ENCODE measurements at regions not wholly inside any gene's neighbourhood (a gene's known extent, or its start where the extent isn't known, plus 50 kb on each side); places are given as distances from the start of the nearest gene placed in this dataset.

DNA sequence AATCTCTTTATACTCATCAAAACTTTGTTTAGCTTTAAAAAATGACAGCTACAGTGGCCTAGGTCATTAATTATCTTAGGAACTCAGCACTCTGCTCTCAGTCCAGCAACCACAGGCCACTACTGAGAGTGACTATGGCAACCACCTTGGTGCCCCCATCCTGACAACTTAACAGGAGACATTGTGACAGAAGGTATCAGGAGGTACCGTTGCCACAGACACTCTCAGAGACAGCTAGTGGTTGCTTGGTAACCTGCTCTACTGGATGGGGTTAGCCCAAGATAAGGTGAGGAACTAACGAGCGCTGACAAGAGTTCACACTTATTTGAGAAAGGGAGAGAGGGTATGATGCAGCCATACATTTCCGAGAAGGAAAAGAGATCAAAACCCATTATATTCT, 76.1 kb upstream of the TFAP2D start:
- H3K27me3 ChIP-seq (ENCODE audit: low read depth, low read length), result no peaks in the 10 kb centered on the region
- H3K27ac ChIP-seq (ENCODE audit: low read length), result no peak overlapping the region
- no peak overlapping the region for H3K4me2 ChIP-seq (ENCODE audit: low read length)
- H3K79me2 ChIP-seq (ENCODE audit: low read length), result no peaks in the 10 kb centered on the region
- no peaks in the 10 kb centered on the region for H3K4me1 ChIP-seq (ENCODE audit: low read length)
- no peaks in the 10 kb centered on the region for H4K20me1 ChIP-seq (ENCODE audit: insufficient read depth, low read length)
- H3K9me3 ChIP-seq (ENCODE audit: insufficient read depth, low read length), result no peaks in the 10 kb centered on the region
- H2AFZ ChIP-seq (ENCODE audit: low read depth, low read length), result no peak overlapping the region
- H3K9ac ChIP-seq (ENCODE audit: low read length), result no peak overlapping the region
- TF ChIP-seq EZH2phosphoT487 (IDR thresholded peaks at IDR 0.05; ENCODE audit: low read depth) (no peak), CTCF (IDR thresholded peaks at IDR 0.05; ENCODE audit: low read depth, low read length) (no peak)
- no peaks in the 10 kb centered on the region for H3K36me3 ChIP-seq (replicated peaks; ENCODE audit: low read depth, low read length)
- H3K4me3 ChIP-seq (ENCODE audit: low read length), result no peak overlapping the region

DNA sequence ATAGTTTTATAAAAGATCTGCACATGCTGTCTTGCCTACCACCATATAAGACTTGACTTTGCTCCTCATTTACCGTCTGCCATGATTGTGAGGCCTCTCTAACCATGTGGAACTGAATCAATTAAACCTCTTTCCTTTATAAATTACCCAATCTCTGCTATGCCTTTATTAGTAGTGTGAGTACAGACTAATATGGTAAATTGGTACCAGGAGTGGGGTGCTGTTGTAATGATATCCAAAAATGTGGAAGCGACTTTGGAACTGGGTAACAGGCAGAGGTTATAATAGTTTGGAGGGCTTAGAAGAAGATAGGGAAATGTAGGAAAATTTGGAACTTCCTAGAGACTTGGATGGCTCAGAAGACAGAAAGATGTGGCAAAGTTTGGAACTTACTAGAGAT, 64.2 kb upstream of the TFAP2D start:
- Histone ChIP-seq H3K4me1 (ENCODE audit: low read length) (no peaks in the 10 kb centered on the region), H2AFZ (ENCODE audit: low read depth, low read length) (no peak overlapping the region), H4K20me1 (ENCODE audit: insufficient read depth, low read length) (no peaks in the 10 kb centered on the region), H3K27me3 (ENCODE audit: low read depth, low read length) (no peaks in the 10 kb centered on the region), H3K79me2 (ENCODE audit: low read length) (no peaks in the 10 kb centered on the region), H3K4me2 (ENCODE audit: low read length) (no peak overlapping the region), H3K36me3 (replicated peaks; ENCODE audit: low read depth, low read length) (no peaks in the 10 kb centered on the region), H3K9me3 (ENCODE audit: insufficient read depth, low read length) (no peaks in the 10 kb centered on the region; the same call in none of the 2 replicates), H3K4me3 (ENCODE audit: low read length) (no peak overlapping the region), H3K9ac (ENCODE audit: low read length) (no peak overlapping the region), H3K27ac (ENCODE audit: low read length) (no peak overlapping the region)
- no peak for TF ChIP-seq CTCF (IDR thresholded peaks at IDR 0.05; ENCODE audit: low read depth, low read length)
- TF ChIP-seq EZH2phosphoT487 (IDR thresholded peaks at IDR 0.05; ENCODE audit: low read depth), result no peak

DNA sequence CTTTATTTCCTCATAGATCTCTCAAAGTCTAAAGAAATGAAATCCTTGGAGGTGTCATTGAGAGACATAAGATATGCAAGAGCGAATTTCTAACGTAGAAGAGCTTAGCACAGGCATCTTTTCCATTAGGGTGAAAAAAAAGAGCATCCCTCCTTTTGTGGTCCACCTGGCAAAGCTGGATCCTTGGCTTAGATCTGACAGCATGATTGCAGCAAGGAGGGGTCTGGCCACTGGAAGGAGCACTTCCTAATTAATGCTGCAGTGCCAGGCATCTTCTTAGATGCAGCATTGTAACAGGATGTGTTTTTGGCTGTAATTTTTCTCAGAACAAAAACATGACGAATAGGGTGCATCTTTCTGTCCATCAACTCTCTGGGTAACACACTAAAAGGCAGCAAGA, 60.1 kb upstream of the TFAP2D start:
- H3K36me3 ChIP-seq (replicated peaks; ENCODE audit: low read depth, low read length), result no peaks in the 10 kb centered on the region
- no peak overlapping the region for H3K4me3 ChIP-seq (ENCODE audit: low read length)
- no peaks in the 10 kb centered on the region for H3K27me3 ChIP-seq (ENCODE audit: low read depth, low read length)
- H3K4me1 ChIP-seq (ENCODE audit: low read length), result no peaks in the 10 kb centered on the region
- TF ChIP-seq EZH2phosphoT487 (IDR thresholded peaks at IDR 0.05; ENCODE audit: low read depth) (no peak), CTCF (IDR thresholded peaks at IDR 0.05; ENCODE audit: low read depth, low read length) (no peak)
- H4K20me1 ChIP-seq (ENCODE audit: insufficient read depth, low read length), result no peaks in the 10 kb centered on the region
- H3K27ac ChIP-seq (ENCODE audit: low read length), result no peak overlapping the region
- no peak overlapping the region for H3K9ac ChIP-seq (ENCODE audit: low read length)
- no peaks in the 10 kb centered on the region for H3K79me2 ChIP-seq (ENCODE audit: low read length)
- no peak overlapping the region for H3K4me2 ChIP-seq (ENCODE audit: low read length)
- no peak overlapping the region for H2AFZ ChIP-seq (ENCODE audit: low read depth, low read length)
- no peaks in the 10 kb centered on the region; the same call in none of the 2 replicates for H3K9me3 ChIP-seq (ENCODE audit: insufficient read depth, low read length)

- H4K20me1 ChIP-seq (ENCODE audit: insufficient read depth, low read length), result no peaks in the 10 kb centered on the region
- no peak overlapping the region for H2AFZ ChIP-seq (ENCODE audit: low read depth, low read length)
- H3K79me2 ChIP-seq (ENCODE audit: low read length), result no peaks in the 10 kb centered on the region
- H3K9me3 ChIP-seq (ENCODE audit: insufficient read depth, low read length), result no peaks in the 10 kb centered on the region; the same call in none of the 2 replicates
- H3K36me3 ChIP-seq (replicated peaks; ENCODE audit: low read depth, low read length), result no peaks in the 10 kb centered on the region
- no peak overlapping the region for H3K4me3 ChIP-seq (ENCODE audit: low read length)
- H3K9ac ChIP-seq (ENCODE audit: low read length), result no peak overlapping the region
- no peak overlapping the region for H3K4me2 ChIP-seq (ENCODE audit: low read length)
- TF ChIP-seq EZH2phosphoT487 (IDR thresholded peaks at IDR 0.05; ENCODE audit: low read depth) (no peak), CTCF (IDR thresholded peaks at IDR 0.05; ENCODE audit: low read depth, low read length) (no peak)
- H3K4me1 ChIP-seq (ENCODE audit: low read length), result no peaks in the 10 kb centered on the region
- no peaks in the 10 kb centered on the region for H3K27me3 ChIP-seq (ENCODE audit: low read depth, low read length)
- no peak overlapping the region for H3K27ac ChIP-seq (ENCODE audit: low read length)
Observed at GRCh38 chr6:50654155-50654554, 59.2 kb upstream of the TFAP2D start.
